CD14-positive monocyte (primary cell): ENCODE measurements at regions not wholly inside any gene's neighbourhood (a gene's known extent, or its start where the extent isn't known, plus 50 kb on each side); places are given as distances from the start of the nearest gene placed in this dataset. TPM values are rescaled to one million over a fixed set of nuclear protein-coding genes. Genes with fewer than 3 reads are reported as not detected.

ENCODE experiments used
- DNase-seq, 3 donors: peaks; one replicate each; pipeline ENCODE4 v3.0.0-alpha.2; 2011 to 2022
- H2AFZ ChIP-seq: 2 replicates; pipeline ENCODE4 v1.6.0; 2012; ENCODE audit warnings: mild to moderate bottlenecking, low read depth, low read length, inconsistent platforms; ENCODE audit not compliant: insufficient read depth, poor library complexity, severe bottlenecking
- H3K27ac ChIP-seq, 2 donors: 1 replicate in 1 of 2; 2 replicates in 1 of 2; pipeline ENCODE4 v1.5.1; 2012 to 2013; ENCODE audit warnings: low read length in 2 of 2, control low read depth in 1 of 2, inconsistent platforms in 1 of 2, low read depth in 1 of 2, mild to moderate bottlenecking in 1 of 2
- H3K27me3 ChIP-seq, 2 donors: one replicate each; pipeline versions ENCODE4 v1.6.0 to v1.6.1; 2011 to 2013; ENCODE audit warnings: low read length in 2 of 2; ENCODE audit not compliant: control insufficient read depth in 2 of 2, insufficient read depth in 2 of 2
- H3K36me3 ChIP-seq, 2 donors: replicated peaks in 1 of 2; 1 replicate in 1 of 2; 2 replicates in 1 of 2; pipeline versions ENCODE4 v1.5.1 to v1.6.1; 2012 to 2013; ENCODE audit warnings: low read length in 2 of 2, control low read depth in 1 of 2, inconsistent platforms in 1 of 2, mild to moderate bottlenecking in 1 of 2; ENCODE audit not compliant: insufficient read depth in 2 of 2, control insufficient read depth in 1 of 2
- H3K4me1 ChIP-seq, 2 donors: 1 replicate in 1 of 2; 2 replicates in 1 of 2; pipeline versions ENCODE4 v1.5.1 to v1.6.1; 2012 to 2013; ENCODE audit warnings: low read length in 2 of 2, control low read depth in 1 of 2, inconsistent platforms in 1 of 2, mild to moderate bottlenecking in 1 of 2, moderate library complexity in 1 of 2; ENCODE audit not compliant: insufficient read depth in 2 of 2, control insufficient read depth in 1 of 2
- H3K4me2 ChIP-seq: replicated peaks from 2 replicates; pipeline ENCODE3; 2012; ENCODE audit warnings: low read length, moderate library complexity, mild to moderate bottlenecking; ENCODE audit not compliant: poor library complexity, severe bottlenecking; ENCODE audit errors: extremely low read depth
- H3K4me3 ChIP-seq, 3 experiments: fragments of 200-600 bp in 1 of 3; sonication (generic) in 1 of 3; replicated peaks in 1 of 3; 1 replicate in 2 of 3; 2 replicates in 1 of 3; pipeline ENCODE4 v1.5.1; 2011 to 2013; ENCODE audit warnings: low read length in 3 of 3, mild to moderate bottlenecking in 3 of 3, control low read depth in 2 of 3, low read depth in 2 of 3, inconsistent platforms in 1 of 3, moderate library complexity in 1 of 3
- H3K79me2 ChIP-seq: 2 replicates; pipeline ENCODE4 v1.6.0; 2012; ENCODE audit warnings: mild to moderate bottlenecking, control low read depth, inconsistent platforms, low read length, moderate library complexity; ENCODE audit not compliant: insufficient read depth
- H3K9ac ChIP-seq: 2 replicates; pipeline ENCODE4 v1.6.0; 2017; ENCODE audit warnings: low read length, mild to moderate bottlenecking; ENCODE audit not compliant: insufficient read depth, poor library complexity, severe bottlenecking
- H3K9me3 ChIP-seq, 2 donors: replicated peaks in 1 of 2; 1 replicate in 1 of 2; 2 replicates in 1 of 2; pipeline versions ENCODE4 v1.5.1 to v1.6.1; 2012 to 2013; ENCODE audit warnings: low read length in 2 of 2, control low read depth in 1 of 2; ENCODE audit not compliant: control insufficient read depth in 1 of 2, insufficient read depth in 1 of 2
- H4K20me1 ChIP-seq: 2 replicates; pipeline ENCODE4 v1.6.0; 2012; ENCODE audit warnings: mild to moderate bottlenecking, low read length, control low read depth, moderate library complexity; ENCODE audit not compliant: insufficient read depth
- H3K27ac Mint-ChIP-seq, 7 donors: one replicate each; pipeline ENCODE4 v1.8.0; 2020; ENCODE audit warnings: mild to moderate bottlenecking in 7 of 7, mixed read lengths in 7 of 7, moderate library complexity in 6 of 7, inconsistent platforms in 2 of 7
- H3K27me3 Mint-ChIP-seq, 3 donors: one replicate each; pipeline ENCODE4 v1.8.0; 2021 to 2022; ENCODE audit warnings: low read depth in 3 of 3, mild to moderate bottlenecking in 3 of 3, mixed read lengths in 3 of 3, moderate library complexity in 3 of 3, inconsistent platforms in 1 of 3
- H3K36me3 Mint-ChIP-seq, 2 donors: one replicate each; pipeline ENCODE4 v1.8.0; 2020; ENCODE audit warnings: mixed read lengths in 2 of 2, inconsistent platforms in 1 of 2, mild to moderate bottlenecking in 1 of 2
- H3K4me1 Mint-ChIP-seq: one replicate; pipeline ENCODE4 v1.8.0; 2020; ENCODE audit warnings: mild to moderate bottlenecking, mixed read lengths
- H3K4me3 Mint-ChIP-seq, 2 donors: one replicate each; pipeline ENCODE4 v1.8.0; 2020; ENCODE audit warnings: mild to moderate bottlenecking in 2 of 2, mixed read lengths in 2 of 2, moderate library complexity in 1 of 2
- H3K9me3 Mint-ChIP-seq, 7 donors: one replicate each; pipeline ENCODE4 v1.8.0; 2020 to 2022; ENCODE audit warnings: mixed read lengths in 7 of 7, mild to moderate bottlenecking in 6 of 7, moderate library complexity in 6 of 7, inconsistent platforms in 2 of 7
- CTCF ChIP-seq: fragments of 200-600 bp; IDR thresholded peaks from one replicate; pipeline ENCODE4 v1.8.0; 2022; ENCODE audit warnings: antibody characterized with exemption, mild to moderate bottlenecking
- intact Hi-C, 2 donors: fragments of 100-400 bp; cut with micrococcal nuclease; formaldehyde crosslinking; loops; one replicate each; pipeline versions ENCODE4 v1.15.0 to v1.15.1; 2023
- small RNA-seq: library from RNA; depleted of rRNA; stranded (forward); fragments of <200 nt; gene quantifications from one replicate; pipeline ENCODE3, GENCODE V24; 2012; ENCODE audit warnings: low read depth; ENCODE audit not compliant: insufficient read length

GRCh38 chr12:45166056-45166455 lies 49.8 kb upstream of the ANO6 start:
- no peaks in the 10 kb centered on the region for H3K36me3 Mint-ChIP-seq
- Histone ChIP-seq H2AFZ (no peak overlapping the region), H3K9ac (no peak overlapping the region), H3K4me2 (no peak overlapping the region), H3K79me2 (no peaks in the 10 kb centered on the region), H3K4me3 (no peak overlapping the region), H3K36me3 (no peaks in the 10 kb centered on the region), H3K4me1 (no peaks in the 10 kb centered on the region), H3K27me3 (no peaks in the 10 kb centered on the region), H3K9me3 (no peaks in the 10 kb centered on the region), H3K27ac (no peak overlapping the region), H4K20me1 (no peaks in the 10 kb centered on the region)
- H3K4me3 Mint-ChIP-seq = no peak overlapping the region
- H3K9me3 Mint-ChIP-seq = peaks cover 4 to 17% (median 13%) of the 10 kb centered on the region in 7 donors
- no peak overlapping the region for H3K27ac Mint-ChIP-seq
- intact Hi-C loops = loop anchor here in 1 of 2 donors (10.0 kb wide), 1 partner anchor 49 kb away; the partner anchor contains the start of gene ANO6
- no peak for DNase-seq
- H3K27me3 Mint-ChIP-seq = peaks cover 2 to 8% (median 4%) of the 10 kb centered on the region in 3 donors
- TF ChIP-seq CTCF = no peak
- H3K4me1 Mint-ChIP-seq = peaks cover 7% of the 10 kb centered on the region

Small RNA genes in the stretch of these regions (small RNA-seq; reads per million reads assigned to genes)
- gene RNA5SP361 = not detected
